Neutrophil (primary cell): ENCODE measurements at regions not wholly inside any gene's neighbourhood (a gene's known extent, or its start where the extent isn't known, plus 50 kb on each side); places are given as distances from the start of the nearest gene placed in this dataset.

ENCODE experiments used
- H3K27ac ChIP-seq: fragments of 200-600 bp; sonication (generic); 2 replicates; pipeline ENCODE4 v1.5.1; 2016; ENCODE audit warnings: mild to moderate bottlenecking, moderate library complexity
- H3K27me3 ChIP-seq: fragments of 200-600 bp; sonication (generic); 2 replicates; pipeline ENCODE4 v1.6.0; 2016; ENCODE audit warnings: mild to moderate bottlenecking
- H3K36me3 ChIP-seq: fragments of 200-600 bp; sonication (generic); 2 replicates; pipeline ENCODE4 v1.5.1; 2017
- H3K4me1 ChIP-seq, 2 experiments: fragments of 200-600 bp in 1 of 2; sonication (generic) in 1 of 2; 1 replicate in 1 of 2; 2 replicates in 1 of 2; pipeline versions ENCODE4 v1.5.1 to v1.6.1; 2013 to 2016; ENCODE audit warnings: low read depth in 1 of 2, low read length in 1 of 2, mild to moderate bottlenecking in 1 of 2, moderate library complexity in 1 of 2; ENCODE audit not compliant: control insufficient read depth in 1 of 2, insufficient read depth in 1 of 2
- H3K4me3 ChIP-seq, 2 experiments: fragments of 200-600 bp in 1 of 2; sonication (generic) in 1 of 2; 1 replicate in 1 of 2; 2 replicates in 1 of 2; pipeline ENCODE4 v1.5.1; 2013 to 2016; ENCODE audit warnings: low read depth in 1 of 2, low read length in 1 of 2, mild to moderate bottlenecking in 1 of 2, moderate library complexity in 1 of 2
- H3K9me3 ChIP-seq: fragments of 200-600 bp; sonication (generic); 2 replicates; pipeline ENCODE4 v1.5.1; 2016
- CTCF ChIP-seq: fragments of 200-600 bp; sonication (generic); IDR thresholded peaks from 2 replicates; pipeline ENCODE4 v1.5.1; 2016; ENCODE audit warnings: antibody characterized with exemption

GRCh38 chr1:239823852-239824251, 267.8 kb upstream of the FMN2 start:
- peaks cover 0 to 12% of the 10 kb centered on the region in 2 experiments for H3K4me1 ChIP-seq
- H3K27ac ChIP-seq = no peak overlapping the region
- H3K9me3 ChIP-seq = no peaks in the 10 kb centered on the region
- no peak overlapping the region for H3K4me3 ChIP-seq
- no peaks in the 10 kb centered on the region for H3K36me3 ChIP-seq
- no peak for TF ChIP-seq CTCF
- no peaks in the 10 kb centered on the region for H3K27me3 ChIP-seq

- Histone ChIP-seq H3K4me3 (no peak overlapping the region), H3K36me3 (no peaks in the 10 kb centered on the region), H3K4me1 (no peaks in the 10 kb centered on the region), H3K27me3 (no peaks in the 10 kb centered on the region), H3K27ac (no peak overlapping the region), H3K9me3 (no peaks in the 10 kb centered on the region)
- no peak for TF ChIP-seq CTCF
These were observed 265.5 kb upstream of the FMN2 start for GRCh38 chr1:239826211-239826610.

- H3K4me1 ChIP-seq = no peaks in the 10 kb centered on the region
- no peaks in the 10 kb centered on the region for H3K36me3 ChIP-seq
- no peak overlapping the region for H3K27ac ChIP-seq
- no peak overlapping the region for H3K4me3 ChIP-seq
- no peaks in the 10 kb centered on the region for H3K9me3 ChIP-seq
- no peak for TF ChIP-seq CTCF
- H3K27me3 ChIP-seq = no peaks in the 10 kb centered on the region
These were observed 264.9 kb upstream of the FMN2 start for GRCh38 chr1:239826736-239827135.

GRCh38 chr1:239829535-239829934, 262.1 kb upstream of the FMN2 start:
- H3K36me3 ChIP-seq = no peaks in the 10 kb centered on the region
- H3K9me3 ChIP-seq = no peaks in the 10 kb centered on the region
- H3K27me3 ChIP-seq = no peaks in the 10 kb centered on the region
- H3K27ac ChIP-seq = no peak overlapping the region
- TF ChIP-seq CTCF = no peak
- H3K4me3 ChIP-seq = no peak overlapping the region
- no peaks in the 10 kb centered on the region for H3K4me1 ChIP-seq

GRCh38 chr1:239831577-239832355, 259.9 kb upstream of the FMN2 start:
- no peaks in the 10 kb centered on the region for H3K4me1 ChIP-seq
- H3K9me3 ChIP-seq = no peaks in the 10 kb centered on the region
- H3K27me3 ChIP-seq = no peaks in the 10 kb centered on the region
- TF ChIP-seq CTCF = no peak
- no peak overlapping the region for H3K4me3 ChIP-seq
- no peaks in the 10 kb centered on the region for H3K36me3 ChIP-seq
- no peak overlapping the region for H3K27ac ChIP-seq
